ENCODE measurements at regions not wholly inside any gene's neighbourhood (a gene's known extent, or its start where the extent isn't known, plus 50 kb on each side); places are given as distances from the start of the nearest gene placed in this dataset.

- no peak for TF ChIP-seq POLR2A (IDR thresholded peaks at IDR 0.05)
- TF ChIP-seq, protein P1, sequence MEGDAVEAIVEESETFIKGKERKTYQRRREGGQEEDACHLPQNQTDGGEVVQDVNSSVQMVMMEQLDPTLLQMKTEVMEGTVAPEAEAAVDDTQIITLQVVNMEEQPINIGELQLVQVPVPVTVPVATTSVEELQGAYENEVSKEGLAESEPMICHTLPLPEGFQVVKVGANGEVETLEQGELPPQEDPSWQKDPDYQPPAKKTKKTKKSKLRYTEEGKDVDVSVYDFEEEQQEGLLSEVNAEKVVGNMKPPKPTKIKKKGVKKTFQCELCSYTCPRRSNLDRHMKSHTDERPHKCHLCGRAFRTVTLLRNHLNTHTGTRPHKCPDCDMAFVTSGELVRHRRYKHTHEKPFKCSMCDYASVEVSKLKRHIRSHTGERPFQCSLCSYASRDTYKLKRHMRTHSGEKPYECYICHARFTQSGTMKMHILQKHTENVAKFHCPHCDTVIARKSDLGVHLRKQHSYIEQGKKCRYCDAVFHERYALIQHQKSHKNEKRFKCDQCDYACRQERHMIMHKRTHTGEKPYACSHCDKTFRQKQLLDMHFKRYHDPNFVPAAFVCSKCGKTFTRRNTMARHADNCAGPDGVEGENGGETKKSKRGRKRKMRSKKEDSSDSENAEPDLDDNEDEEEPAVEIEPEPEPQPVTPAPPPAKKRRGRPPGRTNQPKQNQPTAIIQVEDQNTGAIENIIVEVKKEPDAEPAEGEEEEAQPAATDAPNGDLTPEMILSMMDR (IDR thresholded peaks at IDR 0.05) = no peak
Measured at GRCh38 chr16:85196976-85197375, 84.7 kb upstream of the CIBAR2 start.

All from body of pancreas (tissue), 4 donors.